Neural progenitor cell (in vitro differentiated cells): ENCODE measurements at regions not wholly inside any gene's neighbourhood (a gene's known extent, or its start where the extent isn't known, plus 50 kb on each side); places are given as distances from the start of the nearest gene placed in this dataset.

ENCODE experiments used
- EZH2 ChIP-seq: fragments of 200-600 bp; sonication (generic); IDR thresholded peaks from 2 replicates; pipeline ENCODE4 v1.6.1; 2017; ENCODE audit warnings: antibody characterized with exemption, mild to moderate bottlenecking, moderate library complexity
- TF ChIP-seq, protein P1 (sequence below): fragments of 200-600 bp; sonication (generic); IDR thresholded peaks from 2 replicates; pipeline ENCODE4 v1.5.1; 2017; ENCODE audit warnings: antibody characterized with exemption, mild to moderate bottlenecking

GRCh38 chr20:58147628-58148370 is 80.7 kb downstream of the ANKRD60 start:
- TF ChIP-seq, protein P1, sequence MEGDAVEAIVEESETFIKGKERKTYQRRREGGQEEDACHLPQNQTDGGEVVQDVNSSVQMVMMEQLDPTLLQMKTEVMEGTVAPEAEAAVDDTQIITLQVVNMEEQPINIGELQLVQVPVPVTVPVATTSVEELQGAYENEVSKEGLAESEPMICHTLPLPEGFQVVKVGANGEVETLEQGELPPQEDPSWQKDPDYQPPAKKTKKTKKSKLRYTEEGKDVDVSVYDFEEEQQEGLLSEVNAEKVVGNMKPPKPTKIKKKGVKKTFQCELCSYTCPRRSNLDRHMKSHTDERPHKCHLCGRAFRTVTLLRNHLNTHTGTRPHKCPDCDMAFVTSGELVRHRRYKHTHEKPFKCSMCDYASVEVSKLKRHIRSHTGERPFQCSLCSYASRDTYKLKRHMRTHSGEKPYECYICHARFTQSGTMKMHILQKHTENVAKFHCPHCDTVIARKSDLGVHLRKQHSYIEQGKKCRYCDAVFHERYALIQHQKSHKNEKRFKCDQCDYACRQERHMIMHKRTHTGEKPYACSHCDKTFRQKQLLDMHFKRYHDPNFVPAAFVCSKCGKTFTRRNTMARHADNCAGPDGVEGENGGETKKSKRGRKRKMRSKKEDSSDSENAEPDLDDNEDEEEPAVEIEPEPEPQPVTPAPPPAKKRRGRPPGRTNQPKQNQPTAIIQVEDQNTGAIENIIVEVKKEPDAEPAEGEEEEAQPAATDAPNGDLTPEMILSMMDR: no peak
- TF ChIP-seq EZH2: no peak
